GM12878 (cell line): ENCODE measurements at regions not wholly inside any gene's neighbourhood (a gene's known extent, or its start where the extent isn't known, plus 50 kb on each side); places are given as distances from the start of the nearest gene placed in this dataset.

Experiments used
- BCL11A ChIP-seq: IDR thresholded peaks from 2 replicates; pipeline ENCODE4 v1.6.1; 2011; ENCODE audit warnings: low read depth, low read length
- CEBPB ChIP-seq, 2 experiments: fragments of 150-350 bp in 1 of 2; IDR thresholded peaks; 2 replicates each; pipeline ENCODE4 v1.6.1; 2012 to 2014; ENCODE audit warnings: low read depth in 2 of 2, low read length in 2 of 2, borderline replicate concordance in 1 of 2, inconsistent platforms in 1 of 2
- EED ChIP-seq: sonication (generic); IDR thresholded peaks from 2 replicates; pipeline ENCODE4 v1.6.1; 2016; ENCODE audit warnings: antibody characterized with exemption, low read depth
- EP300 ChIP-seq, 2 experiments: fragments of 150-350 bp in 1 of 2; IDR thresholded peaks; 2 replicates each; pipeline ENCODE4 v1.6.1; 2011 to 2012; ENCODE audit warnings: low read depth in 2 of 2, low read length in 2 of 2, borderline replicate concordance in 1 of 2, improper control_type of control experiment in 1 of 2, inconsistent platforms in 1 of 2; ENCODE audit not compliant: control insufficient read depth in 1 of 2
- ESRRA ChIP-seq: IDR thresholded peaks from 2 replicates; pipeline ENCODE4 v1.6.1; 2012; ENCODE audit warnings: mild to moderate bottlenecking, low read length, improper control_type of control experiment
- IKZF1 ChIP-seq: fragments of 450-650 bp; conservative IDR thresholded peaks from 2 replicates; pipeline ENCODE4 v1.6.1; 2017; ENCODE audit warnings: antibody characterized with exemption, mild to moderate bottlenecking
- MEF2A ChIP-seq: IDR thresholded peaks from 2 replicates; pipeline ENCODE4 v1.6.1; 2011; ENCODE audit warnings: low read depth, mild to moderate bottlenecking, low read length, moderate library complexity; ENCODE audit not compliant: insufficient read depth
- MEF2B ChIP-seq: fragments of 450-650 bp; IDR thresholded peaks from 2 replicates; pipeline ENCODE4 v1.6.1; 2018; ENCODE audit warnings: mild to moderate bottlenecking, moderate library complexity; ENCODE audit not compliant: partially characterized antibody, poor library complexity, severe bottlenecking
- POLR2A ChIP-seq: IDR thresholded peaks from 2 replicates; pipeline ENCODE4 v1.6.1; 2011; ENCODE audit warnings: low read depth, mild to moderate bottlenecking, low read length
- POLR2AphosphoS5 ChIP-seq: IDR thresholded peaks from 2 replicates; pipeline ENCODE4 v1.6.1; 2011; ENCODE audit warnings: mild to moderate bottlenecking, low read length, inconsistent platforms
- RBBP5 ChIP-seq: fragments of 200-600 bp; sonication (generic); conservative IDR thresholded peaks from 2 replicates; pipeline ENCODE4 v1.6.1; 2016
- RELA ChIP-seq: fragments of 450-650 bp; IDR thresholded peaks from 2 replicates; pipeline ENCODE4 v1.8.0; 2014; ENCODE audit warnings: borderline replicate concordance; ENCODE audit not compliant: partially characterized antibody
- SIN3A ChIP-seq: IDR thresholded peaks from 2 replicates; pipeline ENCODE4 v1.6.1; 2012; ENCODE audit warnings: low read depth, low read length, improper control_type of control experiment
- SIX5 ChIP-seq: IDR thresholded peaks from 2 replicates; pipeline ENCODE4 v1.6.1; 2011; ENCODE audit warnings: mild to moderate bottlenecking, low read depth, low read length, moderate library complexity; ENCODE audit not compliant: severe bottlenecking
- SMAD5 ChIP-seq: IDR thresholded peaks from 2 replicates; pipeline ENCODE4 v1.6.1; 2016; ENCODE audit warnings: antibody characterized with exemption, low read depth
- SMC3 ChIP-seq: IDR thresholded peaks from 2 replicates; pipeline ENCODE4 v1.6.1; 2011; ENCODE audit warnings: low read length, improper control_type of control experiment, borderline replicate concordance
- ZBTB40 ChIP-seq: fragments of 450-650 bp; IDR thresholded peaks from 2 replicates; pipeline ENCODE4 v1.6.1; 2016; ENCODE audit warnings: mild to moderate bottlenecking, moderate library complexity, borderline replicate concordance
- TF ChIP-seq, protein P1 (sequence below): IDR thresholded peaks from 2 replicates; pipeline ENCODE4 v1.6.1; 2012; ENCODE audit warnings: low read length, inconsistent platforms
- TF ChIP-seq, protein P2 (sequence below): IDR thresholded peaks from 2 replicates; pipeline ENCODE4 v1.6.1; 2012; ENCODE audit warnings: low read depth, low read length, improper control_type of control experiment
- TF ChIP-seq, protein P3 (sequence below): fragments of 450-650 bp; IDR thresholded peaks from 2 replicates; pipeline ENCODE4 v1.6.1; 2018; ENCODE audit warnings: mild to moderate bottlenecking, low read depth, moderate library complexity; ENCODE audit not compliant: partially characterized antibody
- TF ChIP-seq, protein P4 (sequence below): fragments of 450-650 bp; IDR thresholded peaks from 2 replicates; pipeline ENCODE4 v1.6.1; 2014; ENCODE audit warnings: mild to moderate bottlenecking

DNA sequence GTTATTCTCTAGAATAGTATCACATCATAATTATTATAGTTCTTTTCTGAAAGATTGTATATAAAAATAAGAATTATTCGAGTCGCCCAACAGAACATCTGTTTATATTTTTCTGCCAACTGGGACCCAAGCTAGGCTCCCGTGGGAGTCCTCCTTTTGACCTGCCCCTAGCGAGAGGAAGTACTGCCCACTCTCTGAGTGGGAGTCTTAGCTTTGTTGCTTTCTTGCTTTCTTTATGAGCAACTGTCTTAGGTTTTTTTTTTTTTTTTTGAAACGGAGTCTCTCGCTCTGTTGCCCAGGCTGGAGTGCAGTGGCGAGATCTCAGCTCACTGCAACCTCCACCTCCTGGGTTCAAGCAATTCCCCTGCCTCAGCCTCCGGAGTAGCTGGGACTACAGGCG is 202.0 kb upstream of the ZNF184 start (continued):
- TF ChIP-seq ZBTB40 (no peak), SIX5 (no peak), SMAD5 (no peak), POLR2A (no peak), MEF2A (0 out of 2 replicates have a peak, but pooled peaks have one; percentile 31), SMC3 (no peak), IKZF1 (no peak), SIN3A (no peak), CEBPB (IDR thresholded peaks at IDR 0.05; ENCODE audit: borderline replicate concordance in 1 of 2, low read depth in 2 of 2, low read length in 2 of 2) (no peak), BCL11A (0 out of 2 replicates have a peak, but pooled peaks have one; percentile 21), ESRRA (no peak), EP300 (IDR thresholded peaks at IDR 0.05; ENCODE audit: borderline replicate concordance in 1 of 2, control insufficient read depth in 1 of 2, low read depth in 2 of 2, low read length in 2 of 2) (no peak), RELA (no peak), RBBP5 (no peak), MEF2B (no peak), EED (no peak), POLR2AphosphoS5 (no peak)
- TF ChIP-seq, protein P1, sequence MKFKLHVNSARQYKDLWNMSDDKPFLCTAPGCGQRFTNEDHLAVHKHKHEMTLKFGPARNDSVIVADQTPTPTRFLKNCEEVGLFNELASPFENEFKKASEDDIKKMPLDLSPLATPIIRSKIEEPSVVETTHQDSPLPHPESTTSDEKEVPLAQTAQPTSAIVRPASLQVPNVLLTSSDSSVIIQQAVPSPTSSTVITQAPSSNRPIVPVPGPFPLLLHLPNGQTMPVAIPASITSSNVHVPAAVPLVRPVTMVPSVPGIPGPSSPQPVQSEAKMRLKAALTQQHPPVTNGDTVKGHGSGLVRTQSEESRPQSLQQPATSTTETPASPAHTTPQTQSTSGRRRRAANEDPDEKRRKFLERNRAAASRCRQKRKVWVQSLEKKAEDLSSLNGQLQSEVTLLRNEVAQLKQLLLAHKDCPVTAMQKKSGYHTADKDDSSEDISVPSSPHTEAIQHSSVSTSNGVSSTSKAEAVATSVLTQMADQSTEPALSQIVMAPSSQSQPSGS, result no peak; the same call in 1 of the 2 replicates
- TF ChIP-seq, protein P2, sequence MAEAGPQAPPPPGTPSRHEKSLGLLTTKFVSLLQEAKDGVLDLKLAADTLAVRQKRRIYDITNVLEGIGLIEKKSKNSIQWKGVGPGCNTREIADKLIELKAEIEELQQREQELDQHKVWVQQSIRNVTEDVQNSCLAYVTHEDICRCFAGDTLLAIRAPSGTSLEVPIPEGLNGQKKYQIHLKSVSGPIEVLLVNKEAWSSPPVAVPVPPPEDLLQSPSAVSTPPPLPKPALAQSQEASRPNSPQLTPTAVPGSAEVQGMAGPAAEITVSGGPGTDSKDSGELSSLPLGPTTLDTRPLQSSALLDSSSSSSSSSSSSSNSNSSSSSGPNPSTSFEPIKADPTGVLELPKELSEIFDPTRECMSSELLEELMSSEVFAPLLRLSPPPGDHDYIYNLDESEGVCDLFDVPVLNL, result no peak
- TF ChIP-seq, protein P3, sequence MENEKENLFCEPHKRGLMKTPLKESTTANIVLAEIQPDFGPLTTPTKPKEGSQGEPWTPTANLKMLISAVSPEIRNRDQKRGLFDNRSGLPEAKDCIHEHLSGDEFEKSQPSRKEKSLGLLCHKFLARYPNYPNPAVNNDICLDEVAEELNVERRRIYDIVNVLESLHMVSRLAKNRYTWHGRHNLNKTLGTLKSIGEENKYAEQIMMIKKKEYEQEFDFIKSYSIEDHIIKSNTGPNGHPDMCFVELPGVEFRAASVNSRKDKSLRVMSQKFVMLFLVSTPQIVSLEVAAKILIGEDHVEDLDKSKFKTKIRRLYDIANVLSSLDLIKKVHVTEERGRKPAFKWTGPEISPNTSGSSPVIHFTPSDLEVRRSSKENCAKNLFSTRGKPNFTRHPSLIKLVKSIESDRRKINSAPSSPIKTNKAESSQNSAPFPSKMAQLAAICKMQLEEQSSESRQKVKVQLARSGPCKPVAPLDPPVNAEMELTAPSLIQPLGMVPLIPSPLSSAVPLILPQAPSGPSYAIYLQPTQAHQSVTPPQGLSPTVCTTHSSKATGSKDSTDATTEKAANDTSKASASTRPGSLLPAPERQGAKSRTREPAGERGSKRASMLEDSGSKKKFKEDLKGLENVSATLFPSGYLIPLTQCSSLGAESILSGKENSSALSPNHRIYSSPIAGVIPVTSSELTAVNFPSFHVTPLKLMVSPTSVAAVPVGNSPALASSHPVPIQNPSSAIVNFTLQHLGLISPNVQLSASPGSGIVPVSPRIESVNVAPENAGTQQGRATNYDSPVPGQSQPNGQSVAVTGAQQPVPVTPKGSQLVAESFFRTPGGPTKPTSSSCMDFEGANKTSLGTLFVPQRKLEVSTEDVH, result no peak
- TF ChIP-seq, protein P4, sequence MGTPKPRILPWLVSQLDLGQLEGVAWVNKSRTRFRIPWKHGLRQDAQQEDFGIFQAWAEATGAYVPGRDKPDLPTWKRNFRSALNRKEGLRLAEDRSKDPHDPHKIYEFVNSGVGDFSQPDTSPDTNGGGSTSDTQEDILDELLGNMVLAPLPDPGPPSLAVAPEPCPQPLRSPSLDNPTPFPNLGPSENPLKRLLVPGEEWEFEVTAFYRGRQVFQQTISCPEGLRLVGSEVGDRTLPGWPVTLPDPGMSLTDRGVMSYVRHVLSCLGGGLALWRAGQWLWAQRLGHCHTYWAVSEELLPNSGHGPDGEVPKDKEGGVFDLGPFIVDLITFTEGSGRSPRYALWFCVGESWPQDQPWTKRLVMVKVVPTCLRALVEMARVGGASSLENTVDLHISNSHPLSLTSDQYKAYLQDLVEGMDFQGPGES, result no peak
